ENCODE measurements at regions not wholly inside any gene's neighbourhood (a gene's known extent, or its start where the extent isn't known, plus 50 kb on each side); places are given as distances from the start of the nearest gene placed in this dataset.

- no peak for TF ChIP-seq POLR2A (IDR thresholded peaks at IDR 0.05; ENCODE audit: low read depth, low read length)
- no peak for TF ChIP-seq PAX5 (IDR thresholded peaks at IDR 0.05; ENCODE audit: insufficient read depth, low read length, severe bottlenecking)
- no peak for TF ChIP-seq TAF1 (IDR thresholded peaks at IDR 0.05; ENCODE audit: low read depth, low read length)
- no peak for TF ChIP-seq POLR2AphosphoS5 (IDR thresholded peaks at IDR 0.05; ENCODE audit: low read depth, low read length)
- no peak for TF ChIP-seq SPI1 (IDR thresholded peaks at IDR 0.05; ENCODE audit: low read depth, low read length)
These were observed 62.2 kb upstream of the WDR26 start for GRCh38 chr1:224496826-224497225.
